H9 (cell line): ENCODE measurements at regions not wholly inside any gene's neighbourhood (a gene's known extent, or its start where the extent isn't known, plus 50 kb on each side); places are given as distances from the start of the nearest gene placed in this dataset.

Experiments used
- DNase-seq: peaks from one replicate; pipeline ENCODE4 v3.0.0-alpha.2; 2017
- H2AFZ ChIP-seq: one replicate; pipeline ENCODE4 v1.6.1; 2013; ENCODE audit warnings: mild to moderate bottlenecking, low read length, control low read depth, moderate library complexity
- H2AK5ac ChIP-seq: 2 replicates; pipeline ENCODE4 v1.6.1; 2013; ENCODE audit warnings: low read length, control low read depth, mixed read lengths; ENCODE audit not compliant: insufficient read length
- H2BK120ac ChIP-seq: one replicate; pipeline ENCODE4 v1.6.1; 2013; ENCODE audit warnings: low read depth, mild to moderate bottlenecking, low read length, control low read depth, inconsistent platforms; ENCODE audit not compliant: poor library complexity, severe bottlenecking
- H2BK12ac ChIP-seq: 2 replicates; pipeline ENCODE4 v1.6.1; 2013; ENCODE audit warnings: low read length, control low read depth, mixed read lengths, low read depth; ENCODE audit not compliant: insufficient read length
- H2BK15ac ChIP-seq: 2 replicates; pipeline ENCODE4 v1.6.1; 2013; ENCODE audit warnings: low read depth, low read length, control low read depth
- H2BK20ac ChIP-seq: one replicate; pipeline ENCODE4 v1.6.1; 2013; ENCODE audit warnings: low read depth, mild to moderate bottlenecking, low read length, control low read depth, inconsistent platforms; ENCODE audit not compliant: poor library complexity, severe bottlenecking
- H2BK5ac ChIP-seq: 2 replicates; pipeline ENCODE4 v1.6.1; 2013; ENCODE audit warnings: low read length, control low read depth, mixed read lengths; ENCODE audit not compliant: insufficient read length
- H3K14ac ChIP-seq: 2 replicates; pipeline ENCODE4 v1.6.1; 2013; ENCODE audit warnings: low read length, control low read depth; ENCODE audit not compliant: insufficient read depth
- H3K18ac ChIP-seq: 2 replicates; pipeline ENCODE4 v1.6.1; 2013; ENCODE audit warnings: low read depth, mild to moderate bottlenecking, mixed read lengths, low read length, control low read depth; ENCODE audit not compliant: insufficient read length
- H3K23ac ChIP-seq: 2 replicates; pipeline ENCODE4 v1.6.1; 2013; ENCODE audit warnings: low read length, control low read depth, mixed read lengths, low read depth; ENCODE audit not compliant: insufficient read length
- H3K23me2 ChIP-seq: 2 replicates; pipeline ENCODE4 v1.6.1; 2013; ENCODE audit warnings: low read depth, mild to moderate bottlenecking, mixed read lengths, low read length, control low read depth; ENCODE audit not compliant: insufficient read length, poor library complexity, severe bottlenecking
- H3K27ac ChIP-seq: 2 replicates; pipeline ENCODE4 v1.5.1; 2013; ENCODE audit warnings: low read length, control low read depth, mixed read lengths, low read depth; ENCODE audit not compliant: insufficient read length
- H3K27me3 ChIP-seq: 2 replicates; pipeline ENCODE4 v1.6.1; 2013; ENCODE audit warnings: low read length, control low read depth, inconsistent platforms; ENCODE audit not compliant: insufficient read depth
- H3K4ac ChIP-seq: 2 replicates; pipeline ENCODE4 v1.6.1; 2013; ENCODE audit warnings: low read depth, mild to moderate bottlenecking, control low read depth, inconsistent platforms, low read length, moderate library complexity
- H3K4me1 ChIP-seq: 2 replicates; pipeline ENCODE4 v1.6.1; 2013; ENCODE audit warnings: low read length, control low read depth, inconsistent platforms; ENCODE audit not compliant: insufficient read depth
- H3K4me2 ChIP-seq: 2 replicates; pipeline ENCODE4 v1.6.1; 2013; ENCODE audit warnings: low read length, control low read depth, mixed read lengths; ENCODE audit not compliant: insufficient read length, insufficient read depth
- H3K56ac ChIP-seq: 2 replicates; pipeline ENCODE4 v1.6.1; 2013; ENCODE audit warnings: low read depth, mild to moderate bottlenecking, mixed read lengths, low read length, control low read depth; ENCODE audit not compliant: insufficient read length
- H3K79me1 ChIP-seq: 2 replicates; pipeline ENCODE4 v1.6.1; 2013; ENCODE audit warnings: low read depth, mild to moderate bottlenecking, moderate library complexity, low read length, control low read depth, inconsistent platforms; ENCODE audit not compliant: insufficient read depth, poor library complexity, severe bottlenecking
- H3K79me2 ChIP-seq: 2 replicates; pipeline ENCODE4 v1.6.1; 2013; ENCODE audit warnings: low read length, control low read depth, inconsistent platforms; ENCODE audit not compliant: insufficient read depth
- H3K9ac ChIP-seq: 2 replicates; pipeline ENCODE4 v1.6.1; 2013; ENCODE audit warnings: low read length, control low read depth, mixed read lengths; ENCODE audit not compliant: insufficient read length; ENCODE audit errors: extremely low read depth
- H3K9me3 ChIP-seq: one replicate; pipeline ENCODE4 v1.6.1; 2013; ENCODE audit warnings: low read depth, low read length, inconsistent platforms; ENCODE audit not compliant: control insufficient read depth
- H3T11ph ChIP-seq: one replicate; pipeline ENCODE4 v1.6.1; 2013; ENCODE audit warnings: mild to moderate bottlenecking, low read length, control low read depth, inconsistent platforms
- H4K20me1 ChIP-seq: one replicate; pipeline ENCODE4 v1.6.1; 2013; ENCODE audit not compliant: control insufficient read depth, insufficient read length, insufficient read depth
- H4K5ac ChIP-seq: 2 replicates; pipeline ENCODE4 v1.6.1; 2013; ENCODE audit warnings: low read depth, mild to moderate bottlenecking, mixed read lengths, low read length, control low read depth; ENCODE audit not compliant: insufficient read length
- H4K8ac ChIP-seq: replicated peaks from 2 replicates; pipeline ENCODE4 v1.6.1; 2013; ENCODE audit warnings: low read length, control low read depth, mixed read lengths, low read depth; ENCODE audit not compliant: insufficient read length
- H4K91ac ChIP-seq: 2 replicates; pipeline ENCODE4 v1.6.1; 2013; ENCODE audit warnings: low read depth, mild to moderate bottlenecking, moderate library complexity, mixed read lengths, low read length, control low read depth; ENCODE audit not compliant: insufficient read length
- H3K27ac Mint-ChIP-seq, 3 experiments: 2 replicates in 2 of 3; 3 replicates in 1 of 3; pipeline ENCODE4 v1.8.0; 2020 to 2021; ENCODE audit warnings: mixed read lengths in 3 of 3, mild to moderate bottlenecking in 1 of 3, moderate library complexity in 1 of 3
- H3K27me3 Mint-ChIP-seq: 2 replicates; pipeline ENCODE4 v1.8.0; 2021; ENCODE audit warnings: low read depth, mild to moderate bottlenecking, moderate library complexity, mixed read lengths
- H3K36me3 Mint-ChIP-seq, 3 experiments: 2 replicates in 2 of 3; 3 replicates in 1 of 3; pipeline ENCODE4 v1.8.0; 2020 to 2021; ENCODE audit warnings: low read depth in 3 of 3, mixed read lengths in 3 of 3; ENCODE audit not compliant: insufficient read depth in 1 of 3
- H3K4me1 Mint-ChIP-seq, 2 experiments: 2 replicates each; pipeline ENCODE4 v1.8.0; 2020; ENCODE audit warnings: mixed read lengths in 2 of 2
- H3K4me3 Mint-ChIP-seq, 2 experiments: 2 replicates in 1 of 2; 3 replicates in 1 of 2; pipeline ENCODE4 v1.8.0; 2020 to 2021; ENCODE audit warnings: mild to moderate bottlenecking in 2 of 2, mixed read lengths in 2 of 2, moderate library complexity in 1 of 2
- H3K9me3 Mint-ChIP-seq, 2 experiments: 2 replicates in 1 of 2; 3 replicates in 1 of 2; pipeline ENCODE4 v1.8.0; 2020; ENCODE audit warnings: mild to moderate bottlenecking in 2 of 2, mixed read lengths in 2 of 2, moderate library complexity in 1 of 2
- CTCF ChIP-seq: fragments of 200-600 bp; sonication (generic); conservative IDR thresholded peaks from 3 replicates; pipeline ENCODE4 v1.8.0; 2021; ENCODE audit warnings: antibody characterized with exemption, mild to moderate bottlenecking
- WGBS: extraction: QIAGEN DNeasy Blood & Tissue Kit; methylation state at CpG from one replicate; pipeline ENCODE4 v1.1.7; 2013; ENCODE audit warnings: missing lambda C conversion rate, low lambda C conversion rate, mixed read lengths; ENCODE audit not compliant: insufficient read length; ENCODE audit errors: extremely low coverage; 5-methylcytosine and 5-hydroxymethylcytosine counted together

GRCh38 chr22:47517062-47517461, 754.6 kb downstream of the TBC1D22A start:
- no peak overlapping the region for H4K91ac ChIP-seq
- H3K79me2 ChIP-seq, result no peaks in the 10 kb centered on the region
- H3K18ac ChIP-seq, result no peak overlapping the region
- no peak for TF ChIP-seq CTCF
- no peak overlapping the region for H2BK20ac ChIP-seq
- no peak overlapping the region; a peak in 1 of 5 replicates for H3K4me3 Mint-ChIP-seq
- H3K36me3 Mint-ChIP-seq, result peaks cover 0 to 9% (median 0%) of the 10 kb centered on the region in 3 experiments; a peak in 2 of 7 replicates
- peaks cover 48 to 71% of the 10 kb centered on the region in 2 experiments for H3K9me3 Mint-ChIP-seq
- H3K23me2 ChIP-seq, result no peaks in the 10 kb centered on the region
- no peak overlapping the region for H4K8ac ChIP-seq
- H2AK5ac ChIP-seq, result no peak overlapping the region
- H3K79me1 ChIP-seq, result no peaks in the 10 kb centered on the region
- no peaks in the 10 kb centered on the region for H3K27me3 ChIP-seq
- no CpG with 5 or more reads among the region's 1 CpG for WGBS
- no peaks in the 10 kb centered on the region for H3K4me1 Mint-ChIP-seq
- no peak overlapping the region for H3K4ac ChIP-seq
- peaks cover 2% of the 10 kb centered on the region; the same call in 1 of the 2 replicates for H3K27me3 Mint-ChIP-seq
- H3T11ph ChIP-seq, result no peak overlapping the region
- H3K27ac Mint-ChIP-seq, result no peak overlapping the region
- H3K4me2 ChIP-seq, result no peak overlapping the region
- no peak overlapping the region for H3K9ac ChIP-seq
- no peak overlapping the region for H2BK15ac ChIP-seq
- H4K20me1 ChIP-seq, result no peaks in the 10 kb centered on the region
- no peak overlapping the region for H2BK12ac ChIP-seq
- no peak overlapping the region for H4K5ac ChIP-seq
- no peak overlapping the region for H3K23ac ChIP-seq
- no peak overlapping the region for H3K56ac ChIP-seq
- H3K9me3 ChIP-seq, result peaks cover 73% of the 10 kb centered on the region
- H2BK120ac ChIP-seq, result no peak overlapping the region
- H3K14ac ChIP-seq, result no peak overlapping the region
- no peak overlapping the region for H2BK5ac ChIP-seq
- no peak overlapping the region for H2AFZ ChIP-seq
- no peaks in the 10 kb centered on the region for H3K4me1 ChIP-seq
- DNase-seq, result no peak
- H3K27ac ChIP-seq, result no peak overlapping the region
